Omental fat pad (tissue), 3 donors: ENCODE measurements at regions not wholly inside any gene's neighbourhood (a gene's known extent, or its start where the extent isn't known, plus 50 kb on each side); places are given as distances from the start of the nearest gene placed in this dataset.

ENCODE experiments used
- ATAC-seq: fragments of 150-250 bp; one replicate; pipeline ENCODE4 v1.9.1; 2016; ENCODE audit warnings: mild to moderate bottlenecking, moderate library complexity; ENCODE audit not compliant: low FRiP score
- DNase-seq: peaks from one replicate; pipeline ENCODE4 v3.0.0-alpha.2; 2019; ENCODE audit warnings: low spot score
- TF ChIP-seq, protein P1 (sequence below), 3 donors: fragments of 450-650 bp; IDR thresholded peaks; one replicate each; pipeline ENCODE4 v1.5.1; 2016 to 2017; ENCODE audit warnings: antibody characterized with exemption in 3 of 3, mild to moderate bottlenecking in 3 of 3, moderate library complexity in 2 of 3

DNA sequence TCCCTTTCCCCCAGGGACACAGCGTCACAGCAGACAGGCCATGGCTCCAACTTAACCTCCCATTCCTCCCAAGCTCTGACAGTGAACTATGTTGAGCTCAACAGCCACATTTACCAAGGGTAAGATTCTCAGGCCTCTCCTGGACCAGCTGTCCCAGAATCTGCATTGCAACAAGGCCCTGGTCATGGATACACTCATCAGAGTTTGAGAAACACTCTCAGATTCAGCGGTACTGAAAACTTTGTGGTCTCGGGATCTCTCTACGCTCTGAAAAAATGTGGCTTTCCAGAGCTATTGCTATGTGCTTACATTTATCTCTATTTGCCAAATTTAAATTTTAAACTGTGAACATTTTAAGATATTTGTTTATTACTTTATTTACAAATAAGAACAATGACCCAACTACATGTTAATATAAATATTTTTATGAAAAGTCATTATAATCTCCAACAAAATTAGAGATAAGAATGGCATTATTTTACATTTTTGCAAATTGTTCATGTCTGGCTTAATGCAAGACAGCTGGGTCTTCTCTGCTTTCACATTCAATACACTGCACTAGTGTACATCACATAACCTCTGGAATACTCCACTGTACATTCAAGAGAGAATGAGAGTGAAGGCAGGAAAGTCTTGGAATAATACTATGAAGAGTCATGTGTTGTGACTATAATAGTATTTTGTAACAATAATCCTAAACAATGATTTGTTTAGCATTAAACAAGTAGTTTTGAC, 190.9 kb upstream of the PITRM1 start:
- TF ChIP-seq, protein P1, sequence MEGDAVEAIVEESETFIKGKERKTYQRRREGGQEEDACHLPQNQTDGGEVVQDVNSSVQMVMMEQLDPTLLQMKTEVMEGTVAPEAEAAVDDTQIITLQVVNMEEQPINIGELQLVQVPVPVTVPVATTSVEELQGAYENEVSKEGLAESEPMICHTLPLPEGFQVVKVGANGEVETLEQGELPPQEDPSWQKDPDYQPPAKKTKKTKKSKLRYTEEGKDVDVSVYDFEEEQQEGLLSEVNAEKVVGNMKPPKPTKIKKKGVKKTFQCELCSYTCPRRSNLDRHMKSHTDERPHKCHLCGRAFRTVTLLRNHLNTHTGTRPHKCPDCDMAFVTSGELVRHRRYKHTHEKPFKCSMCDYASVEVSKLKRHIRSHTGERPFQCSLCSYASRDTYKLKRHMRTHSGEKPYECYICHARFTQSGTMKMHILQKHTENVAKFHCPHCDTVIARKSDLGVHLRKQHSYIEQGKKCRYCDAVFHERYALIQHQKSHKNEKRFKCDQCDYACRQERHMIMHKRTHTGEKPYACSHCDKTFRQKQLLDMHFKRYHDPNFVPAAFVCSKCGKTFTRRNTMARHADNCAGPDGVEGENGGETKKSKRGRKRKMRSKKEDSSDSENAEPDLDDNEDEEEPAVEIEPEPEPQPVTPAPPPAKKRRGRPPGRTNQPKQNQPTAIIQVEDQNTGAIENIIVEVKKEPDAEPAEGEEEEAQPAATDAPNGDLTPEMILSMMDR (IDR thresholded peaks at IDR 0.05): no peak
- DNase-seq (no peak), ATAC-seq (no peak)

DNA sequence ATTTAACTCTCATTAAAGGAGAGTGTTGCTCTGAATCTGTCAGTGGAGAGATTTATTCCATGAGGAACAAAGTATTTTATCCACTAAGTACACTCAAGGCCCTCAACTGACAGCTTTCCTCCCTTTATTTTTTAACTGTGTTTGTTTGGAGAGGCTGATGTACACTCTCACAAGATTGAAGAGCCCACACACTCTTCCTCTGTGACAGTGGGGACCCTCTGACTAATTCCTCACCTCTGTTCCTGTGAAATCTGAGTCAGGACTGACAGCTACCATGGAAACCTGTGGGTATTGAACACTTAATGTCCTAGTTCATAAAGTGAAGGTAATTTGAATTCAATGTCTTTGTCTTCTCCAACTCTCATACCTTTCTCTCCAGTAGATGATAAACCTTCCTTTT, 189.8 kb upstream of the PITRM1 start:
- DNase-seq (no peak), ATAC-seq (no peak)
- TF ChIP-seq, protein P1 (IDR thresholded peaks at IDR 0.05): no peak

GRCh38 chr10:3361640-3362039, 189.1 kb upstream of the PITRM1 start:
- TF ChIP-seq, protein P1 (IDR thresholded peaks at IDR 0.05): no peak
- no peak for DNase-seq
- no peak for ATAC-seq

DNA sequence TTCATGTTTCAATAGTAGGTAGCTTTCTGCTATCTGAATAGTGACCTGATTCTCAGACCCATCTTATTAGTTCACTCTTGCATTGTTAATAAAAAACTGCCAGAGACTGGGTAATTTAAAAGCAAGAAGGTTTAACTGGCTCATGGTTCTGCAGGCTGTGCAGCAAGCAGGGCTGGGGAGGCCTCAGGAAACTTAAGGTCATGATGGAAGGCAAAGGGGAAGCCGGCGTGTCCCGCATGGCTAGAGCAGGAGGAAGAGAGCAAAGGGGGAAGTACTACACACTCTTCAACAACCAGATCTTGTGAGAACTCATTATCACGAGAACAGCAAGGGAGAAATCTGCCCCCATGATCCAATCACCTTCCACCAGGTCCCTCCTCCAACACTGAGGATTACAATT, 185.2 kb upstream of the PITRM1 start:
- TF ChIP-seq, protein P1 (IDR thresholded peaks at IDR 0.05): no peak
- DNase-seq (no peak), ATAC-seq (no peak)

DNA sequence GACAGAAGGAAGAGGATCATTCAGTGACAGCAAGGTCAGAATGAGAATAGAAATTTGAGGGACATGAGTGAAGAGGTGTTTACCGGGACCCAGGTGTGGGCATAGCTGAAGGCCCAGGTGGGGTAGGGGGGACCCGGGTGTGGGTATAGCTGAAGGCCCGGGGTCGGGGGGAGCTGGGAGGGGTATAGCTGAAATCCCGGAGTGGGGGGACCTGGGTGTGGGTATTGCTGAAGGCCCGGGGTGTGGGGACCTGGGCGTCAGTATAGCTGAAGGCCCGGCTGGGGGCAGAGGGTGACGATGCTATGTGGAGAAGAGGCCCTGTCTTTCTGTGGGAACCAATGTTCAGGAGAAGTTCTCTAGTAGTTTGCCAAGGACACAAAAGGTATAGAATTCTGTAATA, 183.0 kb upstream of the PITRM1 start:
- DNase-seq (no peak), ATAC-seq (no peak)
- TF ChIP-seq, protein P1 (IDR thresholded peaks at IDR 0.05): no peak

GRCh38 chr10:3354174-3354900, 181.8 kb upstream of the PITRM1 start:
- DNase-seq (no peak), ATAC-seq (no peak)

More at GRCh38 chr10:3354174-3354900, 181.8 kb upstream of the PITRM1 start:
- TF ChIP-seq, protein P1 (IDR thresholded peaks at IDR 0.05): no peak
